ENCODE measurements at regions not wholly inside any gene's neighbourhood (a gene's known extent, or its start where the extent isn't known, plus 50 kb on each side); places are given as distances from the start of the nearest gene placed in this dataset.

DNA sequence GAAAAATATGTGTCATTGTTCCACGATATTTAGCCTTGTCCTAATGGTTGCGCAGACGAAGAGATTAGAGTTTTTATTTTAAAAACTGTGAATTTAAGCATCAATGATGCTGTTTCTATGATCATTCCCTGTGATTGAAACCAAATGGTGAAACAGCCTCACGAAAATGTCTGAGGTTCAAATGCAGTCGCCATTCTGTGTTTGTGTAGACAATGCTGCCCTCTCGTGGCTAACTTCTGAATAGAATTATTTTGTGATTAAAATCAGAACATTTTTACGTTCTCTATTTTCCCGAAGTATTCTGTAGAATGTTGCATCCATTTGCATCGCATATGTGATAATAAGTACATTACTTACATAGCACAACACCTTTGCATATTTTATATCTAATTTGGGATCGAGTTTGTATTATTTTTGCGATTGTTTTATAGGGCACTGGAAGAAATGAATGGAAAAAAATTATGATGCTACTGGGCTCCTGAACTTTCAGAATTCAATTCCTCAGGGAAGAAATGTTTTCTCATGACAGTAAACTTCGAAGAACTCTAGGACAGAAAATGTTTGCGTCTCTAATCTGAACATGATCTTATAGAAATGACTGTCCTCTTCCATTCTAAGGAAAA, 54.8 kb upstream of the CREB1 start:
- Histone ChIP-seq H3K4me3 (ENCODE audit: low read depth, low read length) (no peak overlapping the region), H3K27me3 (ENCODE audit: control insufficient read depth, insufficient read depth, low read length) (no peaks in the 10 kb centered on the region), H3K27ac (ENCODE audit: low read depth, low read length) (no peak overlapping the region), H3K4me1 (ENCODE audit: control insufficient read depth, insufficient read depth, low read length) (peaks cover 34% of the 10 kb centered on the region), H3K9ac (ENCODE audit: low read length) (no peak overlapping the region), H3K36me3 (ENCODE audit: control insufficient read depth, insufficient read depth, low read length) (no peaks in the 10 kb centered on the region), H3K9me3 (ENCODE audit: control insufficient read depth, insufficient read depth, low read depth, low read length) (no peaks in the 10 kb centered on the region)

DNA sequence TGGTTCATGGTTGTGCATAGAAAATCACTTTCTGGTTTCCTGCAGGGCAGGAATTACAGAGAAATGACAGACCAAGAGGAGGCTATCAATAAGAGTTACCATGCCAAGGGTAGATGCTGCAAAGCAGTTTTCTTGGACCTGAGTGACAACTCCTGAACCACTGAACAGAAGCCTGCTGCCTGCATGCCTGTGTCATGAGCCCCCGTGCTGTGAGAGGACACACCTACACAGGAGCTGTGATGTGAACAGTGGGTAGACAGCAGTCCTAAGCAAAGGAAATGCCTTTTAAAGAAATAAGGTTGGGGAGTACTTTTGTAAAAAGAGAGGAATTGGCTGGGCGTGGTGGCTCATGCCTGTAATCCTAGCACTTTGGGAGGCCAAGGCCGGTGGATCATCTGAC, 54.2 kb upstream of the CREB1 start:
- no peak overlapping the region for H3K9ac ChIP-seq (ENCODE audit: low read length)
- H3K27me3 ChIP-seq (ENCODE audit: control insufficient read depth, insufficient read depth, low read length) = no peaks in the 10 kb centered on the region
- no peak overlapping the region for H3K4me3 ChIP-seq (ENCODE audit: low read depth, low read length)
- no peak overlapping the region for H3K27ac ChIP-seq (ENCODE audit: low read depth, low read length)
- H3K9me3 ChIP-seq (ENCODE audit: control insufficient read depth, insufficient read depth, low read depth, low read length) = no peaks in the 10 kb centered on the region
- no peaks in the 10 kb centered on the region for H3K36me3 ChIP-seq (ENCODE audit: control insufficient read depth, insufficient read depth, low read length)
- H3K4me1 ChIP-seq (ENCODE audit: control insufficient read depth, insufficient read depth, low read length) = peaks cover 37% of the 10 kb centered on the region

DNA sequence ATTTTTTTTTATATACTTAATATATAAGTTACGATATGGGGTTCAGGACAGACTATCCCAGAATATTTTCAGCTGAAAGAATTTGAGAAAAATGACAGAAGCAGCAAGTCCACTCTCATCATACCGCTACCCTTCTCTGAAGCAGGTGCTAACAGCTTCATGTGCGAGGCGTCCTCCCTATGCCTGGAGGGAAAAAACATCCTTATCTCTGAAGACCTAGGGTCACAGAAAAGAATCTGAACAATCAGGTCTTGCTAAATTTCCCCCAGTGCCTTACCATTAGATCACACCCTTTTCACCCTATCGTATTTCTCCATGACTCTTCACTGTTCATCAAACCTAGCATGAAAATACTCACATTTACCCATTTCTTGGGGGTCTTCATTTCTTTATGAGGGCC, 51.9 kb upstream of the CREB1 start:
- Histone ChIP-seq H3K9ac (ENCODE audit: low read length) (no peak overlapping the region), H3K9me3 (ENCODE audit: control insufficient read depth, insufficient read depth, low read depth, low read length) (no peaks in the 10 kb centered on the region), H3K27ac (ENCODE audit: low read depth, low read length) (no peak overlapping the region), H3K4me1 (ENCODE audit: control insufficient read depth, insufficient read depth, low read length) (peaks cover 31% of the 10 kb centered on the region), H3K36me3 (ENCODE audit: control insufficient read depth, insufficient read depth, low read length) (no peaks in the 10 kb centered on the region), H3K27me3 (ENCODE audit: control insufficient read depth, insufficient read depth, low read length) (no peaks in the 10 kb centered on the region), H3K4me3 (ENCODE audit: low read depth, low read length) (no peak overlapping the region)

DNA sequence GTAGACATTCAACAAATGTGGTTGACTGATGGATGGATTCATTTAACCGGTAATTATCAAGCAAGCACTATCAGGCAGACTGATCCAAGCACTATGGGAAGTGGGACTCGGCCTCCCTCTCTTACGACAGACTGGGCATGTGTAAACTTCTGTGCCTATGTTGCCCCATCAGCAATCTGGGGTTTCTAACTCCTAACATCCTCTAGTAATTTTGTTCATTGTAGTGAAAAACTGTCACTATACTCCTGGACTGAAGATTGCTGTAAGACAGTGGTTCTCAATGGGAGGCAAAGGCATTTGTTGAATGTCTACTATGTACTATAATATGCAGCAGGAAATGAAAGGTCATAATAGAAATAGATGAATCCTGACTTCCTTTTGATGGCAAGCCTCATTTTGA, 51.2 kb upstream of the CREB1 start:
- Histone ChIP-seq H3K36me3 (ENCODE audit: control insufficient read depth, insufficient read depth, low read length) (no peaks in the 10 kb centered on the region), H3K27ac (ENCODE audit: low read depth, low read length) (no peak overlapping the region), H3K9me3 (ENCODE audit: control insufficient read depth, insufficient read depth, low read depth, low read length) (no peaks in the 10 kb centered on the region), H3K9ac (ENCODE audit: low read length) (no peak overlapping the region), H3K4me1 (ENCODE audit: control insufficient read depth, insufficient read depth, low read length) (peaks cover 24% of the 10 kb centered on the region), H3K4me3 (ENCODE audit: low read depth, low read length) (no peak overlapping the region), H3K27me3 (ENCODE audit: control insufficient read depth, insufficient read depth, low read length) (no peaks in the 10 kb centered on the region)

DNA sequence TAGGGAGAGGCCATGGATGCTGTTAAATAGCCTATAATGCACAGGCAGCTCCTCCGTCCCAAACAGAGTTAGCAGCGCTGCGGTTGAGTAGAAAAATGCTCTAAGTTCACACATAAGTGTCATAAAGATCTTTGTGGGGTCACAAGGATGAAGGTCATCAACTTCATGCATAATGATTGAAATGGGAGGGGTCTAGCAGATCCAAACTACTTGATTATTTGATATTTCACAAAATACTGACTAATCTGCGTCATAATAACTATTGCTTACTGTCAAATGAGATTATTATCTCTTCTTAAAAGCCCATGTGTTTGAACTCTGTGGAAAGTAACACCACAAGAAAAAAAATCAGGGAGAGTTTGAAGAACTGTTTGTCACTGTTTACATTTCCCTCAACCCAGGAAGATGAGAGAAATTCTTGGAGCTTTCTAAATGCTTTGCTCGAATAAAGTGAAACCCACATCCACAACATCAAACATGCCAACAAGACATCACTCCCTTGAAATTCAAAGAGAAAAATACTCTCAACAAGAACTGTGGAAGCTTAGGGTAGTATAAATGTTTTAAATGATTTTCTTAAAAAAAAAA, 50.5 kb upstream of the CREB1 start:
- Histone ChIP-seq H3K4me1 (ENCODE audit: control insufficient read depth, insufficient read depth, low read length) (peaks cover 21% of the 10 kb centered on the region), H3K9ac (ENCODE audit: low read length) (no peak overlapping the region), H3K27ac (ENCODE audit: low read depth, low read length) (no peak overlapping the region), H3K36me3 (ENCODE audit: control insufficient read depth, insufficient read depth, low read length) (no peaks in the 10 kb centered on the region), H3K9me3 (ENCODE audit: control insufficient read depth, insufficient read depth, low read depth, low read length) (no peaks in the 10 kb centered on the region), H3K27me3 (ENCODE audit: control insufficient read depth, insufficient read depth, low read length) (no peaks in the 10 kb centered on the region), H3K4me3 (ENCODE audit: low read depth, low read length) (no peak overlapping the region)

All from HUES6 (cell line).